SK-N-SH (cell line): ENCODE measurements at regions not wholly inside any gene's neighbourhood (a gene's known extent, or its start where the extent isn't known, plus 50 kb on each side); places are given as distances from the start of the nearest gene placed in this dataset.
A peak's percentile ranks its signal among the peaks of the same experiment; 100 is the strongest.

Source experiments
- CTCF ChIA-PET: fragments of 300-600, 350-600 bp; formaldehyde crosslinking; extraction: SDS; loops from one replicate; lab custom pipeline; 2021; lab: Yijun Ruan, JAX
- POLR2A ChIA-PET: fragments of 350-600 bp; sonication (Branson Sonifier 250); formaldehyde crosslinking; extraction: SDS; loops from one replicate; lab custom pipeline; 2020; ENCODE audit warnings: antibody characterized with exemption, inconsistent platforms; lab: Yijun Ruan, JAX
- DNase-seq: peaks from one replicate; pipeline ENCODE4 v3.0.0; 2012
- H2AFZ ChIP-seq: fragments of 200-600 bp; sonication (generic); 2 replicates; pipeline ENCODE4 v1.8.1; 2016; ENCODE audit warnings: antibody characterized with exemption, mild to moderate bottlenecking, low read depth
- H3F3A ChIP-seq: fragments of 200-600 bp; sonication (generic); replicated peaks from 2 replicates; pipeline ENCODE3; 2016; ENCODE audit warnings: antibody characterized with exemption, mild to moderate bottlenecking; ENCODE audit not compliant: insufficient read depth
- H3K27ac ChIP-seq, 2 experiments: fragments of 200-500 bp in 1 of 2; fragments of 200-600 bp in 1 of 2; sonication (Bioruptor generic) in 1 of 2; sonication (generic), shearing (Covaris generic) in 1 of 2; 2 replicates each; pipeline versions ENCODE4 v1.5.1 to v1.6.1; 2014 to 2016; ENCODE audit warnings: low read depth in 2 of 2, inconsistent platforms in 1 of 2, low read length in 1 of 2, mild to moderate bottlenecking in 1 of 2, mixed read lengths in 1 of 2
- H3K27me3 ChIP-seq: fragments of 200-600 bp; sonication (generic), shearing (Covaris generic); 2 replicates; pipeline ENCODE4 v1.6.1; 2016; ENCODE audit warnings: mixed run types; ENCODE audit not compliant: insufficient read depth
- H3K36me3 ChIP-seq, 2 experiments: fragments of 200-500 bp in 1 of 2; fragments of 200-600 bp in 1 of 2; sonication (Bioruptor generic) in 1 of 2; sonication (generic) in 1 of 2; replicated peaks in 1 of 2; 2 replicates each; pipeline versions ENCODE3 to v1.5.1; 2014 to 2016; ENCODE audit warnings: low read length in 1 of 2, mild to moderate bottlenecking in 1 of 2; ENCODE audit not compliant: insufficient read depth in 2 of 2, control insufficient read depth in 1 of 2
- H3K4me1 ChIP-seq, 2 experiments: fragments of 200-500 bp in 1 of 2; fragments of 200-600 bp in 1 of 2; sonication (Bioruptor generic) in 1 of 2; sonication (generic), shearing (Covaris generic) in 1 of 2; 2 replicates each; pipeline versions ENCODE4 v1.5.1 to v1.6.1; 2014 to 2016; ENCODE audit warnings: low read depth in 1 of 2, low read length in 1 of 2, mixed run types in 1 of 2; ENCODE audit not compliant: insufficient read depth in 2 of 2, control insufficient read depth in 1 of 2
- H3K4me2 ChIP-seq: fragments of 200-600 bp; sonication (generic), shearing (Covaris generic); 2 replicates; pipeline ENCODE4 v1.6.1; 2017; ENCODE audit warnings: mixed run types
- H3K4me3 ChIP-seq, 2 experiments: fragments of 200-500 bp in 1 of 2; fragments of 200-600 bp in 1 of 2; sonication (Bioruptor generic) in 1 of 2; sonication (generic), shearing (Covaris generic) in 1 of 2; 2 replicates each; pipeline versions ENCODE4 v1.5.1 to v1.8.1; 2014 to 2016; ENCODE audit warnings: low read depth in 2 of 2, inconsistent platforms in 1 of 2, low read length in 1 of 2, mild to moderate bottlenecking in 1 of 2, mixed read lengths in 1 of 2, moderate library complexity in 1 of 2
- H3K79me2 ChIP-seq: fragments of 200-600 bp; sonication (generic); 2 replicates; pipeline ENCODE4 v1.8.1; 2017; ENCODE audit warnings: mild to moderate bottlenecking; ENCODE audit not compliant: insufficient read depth
- H3K9ac ChIP-seq: fragments of 200-600 bp; sonication (generic); 2 replicates; pipeline ENCODE4 v1.6.1; 2017; ENCODE audit warnings: mixed run types
- H3K9me2 ChIP-seq: fragments of 200-600 bp; sonication (generic); 2 replicates; pipeline ENCODE4 v1.6.1; 2017; ENCODE audit warnings: mixed run types
- H3K9me3 ChIP-seq: fragments of 200-600 bp; sonication (generic); 2 replicates; pipeline ENCODE4 v1.6.1; 2017; ENCODE audit warnings: mixed run types, mild to moderate bottlenecking, moderate library complexity
- H4K20me1 ChIP-seq: fragments of 200-600 bp; sonication (generic); 2 replicates; pipeline ENCODE4 v1.6.1; 2017; ENCODE audit warnings: mild to moderate bottlenecking, mixed run types; ENCODE audit not compliant: insufficient read depth
- CTCF ChIP-seq: fragments of 200-600 bp; sonication (generic); IDR thresholded peaks from 2 replicates; pipeline ENCODE4 v1.6.1; 2017; ENCODE audit warnings: antibody characterized with exemption, mild to moderate bottlenecking, moderate library complexity
- EP300 ChIP-seq, 2 experiments: IDR thresholded peaks; 2 replicates each; pipeline versions ENCODE4 v1.4.0 to v1.6.1; 2012; ENCODE audit warnings: borderline replicate concordance in 1 of 2, low read depth in 1 of 2, low read length in 1 of 2
- EZH2phosphoT487 ChIP-seq: fragments of 200-600 bp; sonication (generic); IDR thresholded peaks from 2 replicates; pipeline ENCODE4 v1.6.1; 2017; ENCODE audit warnings: low read depth, mixed run types, mild to moderate bottlenecking, antibody characterized with exemption, moderate library complexity, borderline replicate concordance
- FOSL2 ChIP-seq: IDR thresholded peaks from 2 replicates; pipeline ENCODE4 v1.4.0; 2012; ENCODE audit warnings: low read depth, mild to moderate bottlenecking, moderate library complexity, borderline replicate concordance
- FOXM1 ChIP-seq: IDR thresholded peaks from 2 replicates; pipeline ENCODE4 v1.4.0; 2012; ENCODE audit warnings: low read depth, mild to moderate bottlenecking
- GATA2 ChIP-seq: sonication (generic); formaldehyde crosslinking; IDR thresholded peaks from 2 replicates; pipeline ENCODE4 v1.5.0; 2020; ENCODE audit warnings: mild to moderate bottlenecking, missing genetic modification reagents
- IRF3 ChIP-seq: fragments of 150-350 bp; IDR thresholded peaks from 2 replicates; pipeline ENCODE4 v1.6.1; 2016; ENCODE audit warnings: mild to moderate bottlenecking, low read depth, low read length
- MXI1 ChIP-seq: IDR thresholded peaks from 2 replicates; pipeline ENCODE4 v1.6.1; 2012; ENCODE audit warnings: mild to moderate bottlenecking, low read depth, low read length, improper control_type of control experiment
- NRF1 ChIP-seq: IDR thresholded peaks from 2 replicates; pipeline ENCODE4 v1.6.1; 2012; ENCODE audit warnings: low read depth, mild to moderate bottlenecking, low read length
- RAD21 ChIP-seq: IDR thresholded peaks from 2 replicates; pipeline ENCODE4 v1.6.1; 2012; ENCODE audit warnings: mild to moderate bottlenecking, low read length
- REST ChIP-seq: IDR thresholded peaks from 2 replicates; pipeline ENCODE4 v1.6.1; 2012; ENCODE audit warnings: mild to moderate bottlenecking, low read depth, low read length, moderate library complexity
- RFX5 ChIP-seq: IDR thresholded peaks from 2 replicates; pipeline ENCODE4 v1.6.1; 2012; ENCODE audit warnings: mild to moderate bottlenecking, improper control_type of control experiment, low read length
- TAF1 ChIP-seq: IDR thresholded peaks from 2 replicates; pipeline ENCODE4 v1.6.1; 2012; ENCODE audit warnings: low read depth, mild to moderate bottlenecking, low read length, moderate library complexity, borderline replicate concordance
- WGBS: methylation state at CpG from one replicate; pipeline ENCODE4 v1.1.6; 2017; ENCODE audit warnings: low lambda C conversion rate; 5-methylcytosine and 5-hydroxymethylcytosine counted together

- no peak for TF ChIP-seq IRF3
- no peak for TF ChIP-seq FOSL2
These were observed 179.1 kb downstream of the FOXD2 start (continued) for GRCh38 chr1:47616906-47617305.

- Histone ChIP-seq H3K4me1 (peaks cover 0 to 9% of the 10 kb centered on the region in 2 experiments; a peak in 1 of 4 replicates), H3K9me2 (no peaks in the 10 kb centered on the region), H3K27ac (no peak overlapping the region), H3K4me3 (no peak overlapping the region), H4K20me1 (no peaks in the 10 kb centered on the region), H2AFZ (no peak overlapping the region), H3K9me3 (no peaks in the 10 kb centered on the region), H3K27me3 (no peaks in the 10 kb centered on the region; the same call in 1 of the 2 replicates), H3K4me2 (no peak overlapping the region), H3K79me2 (no peaks in the 10 kb centered on the region), H3F3A (no peaks in the 10 kb centered on the region), H3K36me3 (no peaks in the 10 kb centered on the region), H3K9ac (no peak overlapping the region)
- WGBS: 45% methylated on average over 6 of the region's 6 CpGs
- CTCF ChIA-PET: interaction anchor here (0.8 to 1.7 kb wide), 4 partner anchors 13 to 93 kb away, joined by 3 to 7 read pairs (median 6); no protein-coding TSS in a partner anchor
- DNase-seq: no peak
- no peak for TF ChIP-seq EZH2phosphoT487
- POLR2A ChIA-PET: interaction anchor here (1.1 kb wide), 1 partner anchor 10 kb away, joined by 4 read pairs; no protein-coding TSS in a partner anchor
These were observed 179.8 kb downstream of the FOXD2 start for GRCh38 chr1:47617381-47618221.

GRCh38 chr1:47618222-47618720 is 180.4 kb downstream of the FOXD2 start:
- 41% methylated on average over 4 of the region's 4 CpGs for WGBS
- no peaks in the 10 kb centered on the region; the same call in 1 of the 2 replicates for H3K27me3 ChIP-seq
- H3K79me2 ChIP-seq: no peaks in the 10 kb centered on the region
- H2AFZ ChIP-seq: no peak overlapping the region
- CTCF ChIA-PET: interaction anchor here (0.6 to 1.7 kb wide), 7 partner anchors 12 to 168 kb away, joined by 3 to 7 read pairs (median 4); no protein-coding TSS in a partner anchor
- H3K9me3 ChIP-seq: no peaks in the 10 kb centered on the region
- H3K36me3 ChIP-seq: no peaks in the 10 kb centered on the region
- no peaks in the 10 kb centered on the region for H3K9me2 ChIP-seq
- H3K27ac ChIP-seq: peak overlapping the region in 1 of 2 experiments; percentile 53; a peak in 2 of 4 replicates
- no peak overlapping the region for H3K4me2 ChIP-seq
- H3F3A ChIP-seq: no peaks in the 10 kb centered on the region
- no peaks in the 10 kb centered on the region for H4K20me1 ChIP-seq
- peak; percentile 71 for DNase-seq
- H3K4me1 ChIP-seq: peaks cover 0 to 9% of the 10 kb centered on the region in 2 experiments; a peak in 1 of 4 replicates
- POLR2A ChIA-PET: interaction anchor here (1.1 kb wide), 1 partner anchor 9 kb away, joined by 4 read pairs; no protein-coding TSS in a partner anchor
- no peak overlapping the region for H3K4me3 ChIP-seq
- H3K9ac ChIP-seq: no peak overlapping the region
- TF ChIP-seq TAF1: no peak
- no peak for TF ChIP-seq RAD21
- TF ChIP-seq EP300 (IDR thresholded peaks at IDR 0.05; ENCODE audit: borderline replicate concordance in 1 of 2, low read depth in 1 of 2, low read length in 1 of 2): peak in 1 of 2 experiments; percentile 26; a peak in 1 of 4 replicates
- TF ChIP-seq MXI1: no peak
- no peak for TF ChIP-seq NRF1
- TF ChIP-seq GATA2 (CRISPR knock-in tag): peak; percentile 48; the same call in 1 of the 2 replicates
- no peak for TF ChIP-seq FOSL2
- TF ChIP-seq RFX5: no peak
- no peak for TF ChIP-seq CTCF
- no peak for TF ChIP-seq REST
- no peak for TF ChIP-seq FOXM1
